Colonic mucosa (tissue), 4 donors: ENCODE measurements at regions not wholly inside any gene's neighbourhood (a gene's known extent, or its start where the extent isn't known, plus 50 kb on each side); places are given as distances from the start of the nearest gene placed in this dataset.
"Not testable (repeated sequence)": the region's sequence is repeated elsewhere in the genome, so short reads cannot be mapped to it uniquely, and the experiment has no call there.

Source experiments
- DNase-seq: peaks from one replicate; pipeline ENCODE4 v3.0.0-alpha.2; 2020
- H3K27ac ChIP-seq: fragments of 200-600 bp; one replicate; pipeline ENCODE4 v1.8.0; 2021
- H3K27me3 ChIP-seq: fragments of 200-600 bp; one replicate; pipeline ENCODE4 v1.8.0; 2021
- H3K36me3 ChIP-seq: fragments of 200-600 bp; one replicate; pipeline ENCODE4 v1.8.0; 2021
- H3K4me1 ChIP-seq: fragments of 200-600 bp; one replicate; pipeline ENCODE4 v1.8.0; 2021; ENCODE audit warnings: mild to moderate bottlenecking
- H3K4me3 ChIP-seq: fragments of 200-600 bp; one replicate; pipeline ENCODE4 v1.8.0; 2021
- H3K9ac ChIP-seq, 2 donors: one replicate each; pipeline ENCODE4 v1.7.0; 2013; ENCODE audit warnings: control low read depth in 2 of 2, low read depth in 2 of 2, low read length in 2 of 2
- H3K9me3 ChIP-seq: fragments of 200-600 bp; one replicate; pipeline ENCODE4 v1.8.0; 2021
- intact Hi-C: fragments of 100-400 bp; cut with DNase I; formaldehyde crosslinking; loops from one replicate; pipeline ENCODE4 v1.14.1; 2022
- TF ChIP-seq, protein P1 (sequence below): fragments of 200-600 bp; IDR thresholded peaks from one replicate; pipeline ENCODE4 v1.8.0; 2022; ENCODE audit warnings: antibody characterized with exemption, mild to moderate bottlenecking
- donor health status: healthy.
- donor health status: DM: no; HTN: no; CAD: no.
- donor health status: DM: no; HTN: no; CAD: no.

GRCh38 chr6:100212131-100212530, 218.1 kb upstream of the MCHR2 start:
- intact Hi-C loops, result no loop called here
- H3K9ac ChIP-seq, result no peak overlapping the region
- H3K36me3 ChIP-seq, result no peaks in the 10 kb centered on the region
- TF ChIP-seq, protein P1, sequence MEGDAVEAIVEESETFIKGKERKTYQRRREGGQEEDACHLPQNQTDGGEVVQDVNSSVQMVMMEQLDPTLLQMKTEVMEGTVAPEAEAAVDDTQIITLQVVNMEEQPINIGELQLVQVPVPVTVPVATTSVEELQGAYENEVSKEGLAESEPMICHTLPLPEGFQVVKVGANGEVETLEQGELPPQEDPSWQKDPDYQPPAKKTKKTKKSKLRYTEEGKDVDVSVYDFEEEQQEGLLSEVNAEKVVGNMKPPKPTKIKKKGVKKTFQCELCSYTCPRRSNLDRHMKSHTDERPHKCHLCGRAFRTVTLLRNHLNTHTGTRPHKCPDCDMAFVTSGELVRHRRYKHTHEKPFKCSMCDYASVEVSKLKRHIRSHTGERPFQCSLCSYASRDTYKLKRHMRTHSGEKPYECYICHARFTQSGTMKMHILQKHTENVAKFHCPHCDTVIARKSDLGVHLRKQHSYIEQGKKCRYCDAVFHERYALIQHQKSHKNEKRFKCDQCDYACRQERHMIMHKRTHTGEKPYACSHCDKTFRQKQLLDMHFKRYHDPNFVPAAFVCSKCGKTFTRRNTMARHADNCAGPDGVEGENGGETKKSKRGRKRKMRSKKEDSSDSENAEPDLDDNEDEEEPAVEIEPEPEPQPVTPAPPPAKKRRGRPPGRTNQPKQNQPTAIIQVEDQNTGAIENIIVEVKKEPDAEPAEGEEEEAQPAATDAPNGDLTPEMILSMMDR, result no peak
- no peak overlapping the region for H3K27ac ChIP-seq
- no peaks in the 10 kb centered on the region for H3K27me3 ChIP-seq
- no peak overlapping the region for H3K4me3 ChIP-seq
- H3K4me1 ChIP-seq, result no peaks in the 10 kb centered on the region
- no peak for DNase-seq
- no peaks in the 10 kb centered on the region for H3K9me3 ChIP-seq

DNA sequence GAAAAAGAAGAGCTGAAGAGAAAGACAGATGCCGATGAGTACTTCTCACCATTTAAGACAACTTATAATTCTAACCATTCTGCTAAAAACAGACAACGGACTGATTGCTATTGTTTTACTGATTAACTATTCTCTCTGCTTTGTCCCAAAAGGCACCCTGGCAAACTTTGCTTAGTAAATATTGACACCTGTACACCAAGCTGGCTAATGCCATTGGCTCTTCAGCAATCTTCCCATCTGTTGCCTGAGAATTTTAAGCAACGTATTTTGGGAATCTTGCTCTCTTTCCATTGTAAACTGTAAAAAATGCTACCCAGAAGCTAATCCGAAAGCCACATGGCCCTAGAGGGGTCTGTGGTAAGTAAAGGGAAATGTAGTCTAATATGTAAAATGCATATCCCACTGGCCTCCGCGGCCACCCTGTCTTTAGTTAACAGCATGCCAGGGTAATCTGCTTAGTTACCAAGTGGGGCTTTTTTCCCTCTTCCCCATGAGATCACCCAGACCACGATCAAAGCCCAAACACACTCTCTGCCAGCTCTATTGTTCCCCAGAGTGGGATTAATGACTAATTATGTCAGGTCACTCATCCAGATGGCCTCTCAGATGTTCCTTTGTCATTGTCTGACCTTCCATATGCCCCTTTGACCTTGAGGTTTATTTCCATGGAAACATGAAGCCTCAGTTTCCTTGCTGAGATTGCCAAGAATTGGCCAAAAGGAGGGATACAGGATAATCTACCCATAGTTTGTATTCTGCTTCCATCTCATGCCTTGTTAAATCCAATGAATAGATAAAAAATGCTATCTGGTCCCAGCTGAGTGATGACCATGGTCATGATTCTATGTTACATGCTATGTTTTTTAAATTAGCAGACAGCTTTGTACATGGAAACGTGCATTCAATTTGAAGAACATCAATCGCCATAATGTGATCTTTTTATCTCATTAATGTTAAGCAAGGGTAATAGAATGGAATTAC, 216.4 kb upstream of the MCHR2 start:
- Histone ChIP-seq H3K4me1 (no peaks in the 10 kb centered on the region), H3K9me3 (no peaks in the 10 kb centered on the region), H3K4me3 (no peak overlapping the region)

DNA sequence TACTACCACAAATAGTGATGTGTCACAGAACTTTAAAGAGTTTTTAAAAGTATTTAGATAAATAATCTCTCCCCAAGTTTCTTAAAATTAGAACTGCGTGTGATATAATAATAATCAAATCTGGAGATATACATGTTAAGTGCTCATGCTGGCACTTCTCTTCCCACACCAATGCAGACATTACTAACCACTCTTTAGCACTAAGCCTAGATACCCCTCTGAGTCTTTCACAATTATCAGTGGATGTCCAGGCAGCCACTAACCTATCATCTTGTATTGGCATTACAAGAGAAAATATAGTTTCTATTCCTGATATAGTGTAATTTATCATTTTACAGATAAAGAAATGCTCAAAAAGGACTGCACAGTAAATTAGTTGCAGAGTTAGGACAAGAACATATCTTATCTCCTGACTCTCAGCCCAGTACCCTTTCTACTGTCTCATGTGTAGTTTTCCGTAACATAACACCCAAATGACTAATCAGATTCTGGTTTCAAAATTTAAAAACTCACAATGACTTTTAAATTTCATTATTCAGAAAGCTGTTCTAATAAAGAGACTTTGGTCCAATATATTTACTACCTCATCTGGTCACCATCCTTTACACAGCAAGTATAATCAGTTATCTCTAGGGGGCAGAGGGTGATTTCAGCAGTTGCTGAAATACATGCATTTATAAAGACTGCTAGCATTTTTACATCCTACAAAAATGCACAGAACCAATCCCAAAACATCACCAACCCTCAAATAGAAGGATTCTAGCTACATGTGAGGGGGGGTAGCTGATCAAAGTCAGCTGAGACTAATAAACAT, 215.5 kb upstream of the MCHR2 start:
- DNase-seq, result no peak

More for the DNA sequence above, 216.4 kb upstream of the MCHR2 start:
- no peak for DNase-seq
- intact Hi-C loops, result no loop called here
- Histone ChIP-seq H3K9ac (no peak overlapping the region), H3K27me3 (no peaks in the 10 kb centered on the region), H3K36me3 (no peaks in the 10 kb centered on the region), H3K27ac (no peak overlapping the region)
- TF ChIP-seq, protein P1, result no peak

GRCh38 chr6:100203400-100203799, 209.4 kb upstream of the MCHR2 start:
- Histone ChIP-seq H3K27me3 (no peaks in the 10 kb centered on the region), H3K9me3 (no peaks in the 10 kb centered on the region), H3K27ac (no peak overlapping the region), H3K9ac (no peak overlapping the region), H3K36me3 (no peaks in the 10 kb centered on the region), H3K4me3 (no peak overlapping the region), H3K4me1 (no peaks in the 10 kb centered on the region)
- TF ChIP-seq, protein P1, result no peak
- intact Hi-C loops, result no loop called here
- no peak for DNase-seq

More for the DNA sequence above, 215.5 kb upstream of the MCHR2 start:
- TF ChIP-seq, protein P1, result no peak
- Histone ChIP-seq H3K4me3 (no peak overlapping the region), H3K9me3 (no peaks in the 10 kb centered on the region), H3K9ac (no peak overlapping the region), H3K4me1 (no peaks in the 10 kb centered on the region), H3K27me3 (no peaks in the 10 kb centered on the region), H3K36me3 (no peaks in the 10 kb centered on the region), H3K27ac (no peak overlapping the region)
- intact Hi-C loops, result no loop called here

GRCh38 chr6:100202417-100203194, 208.6 kb upstream of the MCHR2 start:
- no peak overlapping the region for H3K27ac ChIP-seq
- no peaks in the 10 kb centered on the region for H3K36me3 ChIP-seq
- no peaks in the 10 kb centered on the region for H3K4me1 ChIP-seq
- TF ChIP-seq, protein P1, result no peak
- no peaks in the 10 kb centered on the region for H3K27me3 ChIP-seq
- H3K9me3 ChIP-seq, result no peaks in the 10 kb centered on the region
- intact Hi-C loops, result no loop called here
- no peak overlapping the region for H3K9ac ChIP-seq
- no peak for DNase-seq
- H3K4me3 ChIP-seq, result no peak overlapping the region

GRCh38 chr6:100196214-100196982, 202.4 kb upstream of the MCHR2 start:
- H3K4me1 ChIP-seq, H3K9ac ChIP-seq, H3K4me3 ChIP-seq, H3K9me3 ChIP-seq, H3K27me3 ChIP-seq, H3K27ac ChIP-seq, intact Hi-C loops, DNase-seq, H3K36me3 ChIP-seq: not testable (repeated sequence)

- H3K9me3 ChIP-seq, H3K27me3 ChIP-seq, H3K27ac ChIP-seq, H3K4me3 ChIP-seq, H3K36me3 ChIP-seq, intact Hi-C loops, DNase-seq, H3K4me1 ChIP-seq, H3K9ac ChIP-seq: not testable (repeated sequence)
These were observed 201.2 kb upstream of the MCHR2 start for GRCh38 chr6:100195244-100195643.
